Hypothalamus (tissue), 51 donors: ENCODE measurements at regions not wholly inside any gene's neighbourhood (a gene's known extent, or its start where the extent isn't known, plus 50 kb on each side); places are given as distances from the start of the nearest gene placed in this dataset.
"Not testable (repeated sequence)": the region's sequence is repeated elsewhere in the genome, so short reads cannot be mapped to it uniquely, and the experiment has no call there.

Experiments used
- DNase-seq, 51 donors: peaks; one replicate each; lab custom pipeline; 2025; lab: John Stamatoyannopoulos, UW

DNA sequence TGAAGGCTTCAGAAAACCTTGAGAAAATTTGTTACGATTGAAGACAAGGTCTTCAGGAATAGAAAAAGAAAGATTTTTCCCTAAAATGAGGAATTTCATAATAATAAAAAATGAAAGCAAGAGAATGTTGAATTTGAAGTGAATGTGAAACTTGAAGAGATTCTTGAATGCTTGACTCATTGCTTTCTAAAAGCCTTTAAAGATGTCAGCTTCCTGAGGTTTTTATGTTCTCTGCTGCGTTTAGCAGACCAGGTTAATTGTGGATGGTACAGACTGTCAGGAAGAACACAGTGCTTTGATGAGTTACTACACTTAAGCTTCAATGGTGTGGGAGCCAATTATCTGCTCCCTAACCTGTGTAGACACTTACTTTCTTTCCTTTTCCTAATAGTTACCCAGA lies 96.3 kb upstream of the FNDC3A start:
- no peak for DNase-seq

DNA sequence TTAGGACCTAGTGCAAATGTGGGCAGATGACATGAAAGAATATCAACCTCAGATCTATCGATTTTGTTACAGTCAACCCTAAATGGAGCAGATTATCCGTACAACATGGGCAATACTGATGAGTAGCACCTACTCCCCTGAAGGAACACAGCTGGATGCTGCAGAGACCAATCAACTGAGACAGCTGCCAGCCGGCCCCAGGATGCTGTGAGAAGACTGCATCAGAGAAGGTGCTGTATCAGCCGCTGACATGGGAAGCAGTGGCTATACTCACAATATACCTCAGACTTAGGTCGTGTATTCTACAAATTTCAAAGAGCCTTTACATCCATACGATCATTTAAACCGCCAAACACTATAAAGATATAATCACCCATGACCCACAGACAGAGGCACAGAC lies 95.9 kb upstream of the FNDC3A start:
- DNase-seq: no peak

DNA sequence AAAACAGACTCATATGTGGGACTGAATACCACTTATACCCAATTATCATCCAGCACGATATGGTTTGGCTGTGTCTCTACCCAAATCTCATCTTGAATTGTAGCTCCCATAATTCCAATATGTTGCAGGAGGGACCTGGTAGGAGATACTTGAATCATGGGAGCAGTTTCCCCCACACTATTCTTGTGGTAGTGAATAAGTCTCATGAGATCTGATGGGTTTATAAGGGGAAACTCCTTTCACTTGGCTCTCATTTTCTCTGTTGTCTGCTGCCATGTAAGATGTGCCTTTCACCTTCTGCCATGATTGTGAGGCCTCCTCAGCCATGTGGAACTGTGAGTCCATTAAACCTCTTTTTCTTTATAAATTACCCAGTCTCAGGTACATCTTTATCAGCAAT lies 91.9 kb upstream of the FNDC3A start:
- DNase-seq: not testable (repeated sequence)

DNA sequence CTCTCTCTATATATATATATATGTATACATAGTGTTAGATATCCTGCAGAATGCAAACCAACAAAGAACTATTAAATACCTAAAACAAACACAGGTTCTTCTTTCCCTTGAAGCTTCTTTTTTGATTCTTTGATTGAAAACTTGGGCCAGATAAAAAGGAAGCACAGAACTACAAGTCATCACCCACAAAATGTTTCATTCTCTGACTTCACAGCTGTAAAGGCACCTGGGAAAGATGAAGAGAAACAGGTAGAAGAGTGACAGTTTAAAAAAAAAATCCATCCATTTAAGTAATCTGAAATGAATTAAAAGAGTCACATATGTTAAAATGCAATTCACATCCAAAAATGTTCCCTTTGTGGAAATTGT lies 90.7 kb upstream of the FNDC3A start:
- no peak for DNase-seq

DNA sequence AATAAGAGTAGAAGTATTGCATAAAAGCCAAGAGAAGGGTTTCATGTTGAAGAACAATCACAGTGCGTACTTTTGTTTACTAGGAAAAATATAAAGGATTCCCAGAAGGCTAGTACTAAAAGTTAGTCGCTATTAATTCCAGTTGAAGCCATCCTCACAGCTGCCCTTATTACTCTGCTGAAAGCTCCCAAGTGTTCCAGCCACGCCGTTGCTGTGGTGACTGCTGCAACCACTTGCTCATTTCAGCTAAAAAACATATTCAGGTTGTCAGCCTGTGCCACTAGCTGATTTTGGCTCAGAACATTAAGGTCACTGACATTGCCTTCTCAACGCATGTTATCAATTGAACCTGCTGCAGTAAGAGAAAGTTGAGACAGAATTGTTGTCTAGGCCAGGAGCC lies 87.1 kb upstream of the FNDC3A start:
- peak in 6 of 51 donors; percentile 1 to 28 (median 15) for DNase-seq

DNA sequence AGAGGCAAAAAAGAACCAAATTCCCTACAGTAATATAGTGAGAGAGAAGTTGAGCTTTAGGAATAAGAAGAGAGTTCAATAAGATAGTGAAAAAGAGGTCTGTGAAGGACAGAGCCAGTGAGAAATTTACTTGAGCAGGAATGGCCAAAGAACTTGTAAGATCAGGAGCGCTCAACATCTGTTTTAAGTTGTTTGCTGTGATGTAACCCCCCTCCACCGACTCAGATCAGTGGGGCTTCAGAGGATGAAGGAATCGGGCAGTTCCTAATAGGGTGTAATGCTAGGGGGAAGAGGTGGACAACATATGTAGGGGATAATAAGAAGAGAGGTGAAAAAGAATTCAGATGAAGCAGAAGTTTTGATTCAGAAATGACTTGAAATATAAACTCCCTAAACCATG lies 85.3 kb upstream of the FNDC3A start:
- no peak for DNase-seq

DNA sequence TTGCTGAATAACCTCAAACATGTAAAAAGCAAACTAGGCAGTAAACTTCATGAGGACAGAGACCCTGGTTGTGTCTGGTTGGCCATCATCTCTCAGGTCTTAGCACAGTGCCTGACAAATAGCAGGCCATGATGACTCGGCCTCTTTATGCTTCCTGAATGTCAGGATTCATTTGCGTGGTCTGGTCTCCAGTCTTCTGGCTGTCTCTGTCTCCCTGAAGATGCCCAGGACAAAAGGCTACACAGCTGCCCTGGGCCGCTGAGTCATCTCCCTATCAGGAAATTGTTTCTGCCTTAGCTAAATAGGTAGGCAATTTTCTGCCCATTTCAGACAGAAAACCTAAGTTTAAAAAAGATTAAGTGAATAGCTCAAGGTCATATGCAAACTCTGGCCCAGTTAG lies 84.1 kb upstream of the FNDC3A start:
- DNase-seq: no peak

DNA sequence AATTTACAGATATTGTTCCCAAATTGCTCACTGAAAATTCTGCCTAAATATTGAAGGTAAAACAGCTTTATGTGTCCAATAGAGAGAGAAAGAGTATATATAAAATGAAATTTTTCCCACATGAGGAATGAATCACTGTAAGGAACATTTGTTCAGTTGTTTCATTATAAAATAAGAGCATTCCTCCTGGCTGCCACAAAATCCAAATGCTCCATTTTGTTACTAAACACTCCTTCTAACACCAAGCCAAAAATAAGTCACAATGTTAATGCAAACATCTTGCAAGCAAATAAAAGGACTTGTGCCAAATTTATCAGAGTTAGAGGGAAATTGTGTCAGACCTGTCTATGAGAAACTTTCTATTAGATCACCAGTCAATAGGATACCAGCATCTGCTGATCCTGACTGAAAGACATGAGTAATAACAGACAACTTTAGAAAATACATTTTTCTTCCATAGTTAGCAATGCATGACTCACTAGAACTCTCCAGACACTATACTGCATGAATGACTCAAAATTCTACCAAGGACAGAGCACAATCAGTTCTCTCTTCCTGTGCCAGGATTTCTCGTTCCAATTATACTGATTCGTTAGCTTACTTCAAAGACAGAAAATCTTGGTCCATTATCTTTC lies 83.5 kb upstream of the FNDC3A start:
- peak in 1 of 51 donors; percentile 65 for DNase-seq

DNA sequence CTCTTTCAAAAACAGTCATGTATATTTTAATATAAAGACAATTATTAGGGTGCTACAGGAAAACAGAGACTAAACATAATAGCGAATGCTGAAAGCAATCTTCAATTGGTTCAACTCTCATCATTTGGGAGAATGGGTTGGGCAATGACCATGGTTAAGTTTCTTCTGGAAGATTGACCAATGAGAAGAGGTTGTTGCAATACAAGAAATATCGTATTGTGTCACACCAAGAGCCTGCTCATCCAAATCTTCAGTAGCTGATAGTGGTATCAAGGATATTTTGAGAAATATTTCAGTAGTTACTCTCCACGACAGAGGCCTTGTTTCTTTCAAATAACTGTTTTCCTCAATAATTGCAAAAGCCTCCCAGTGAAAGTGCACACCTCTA lies 83.0 kb upstream of the FNDC3A start:
- DNase-seq: no peak

DNA sequence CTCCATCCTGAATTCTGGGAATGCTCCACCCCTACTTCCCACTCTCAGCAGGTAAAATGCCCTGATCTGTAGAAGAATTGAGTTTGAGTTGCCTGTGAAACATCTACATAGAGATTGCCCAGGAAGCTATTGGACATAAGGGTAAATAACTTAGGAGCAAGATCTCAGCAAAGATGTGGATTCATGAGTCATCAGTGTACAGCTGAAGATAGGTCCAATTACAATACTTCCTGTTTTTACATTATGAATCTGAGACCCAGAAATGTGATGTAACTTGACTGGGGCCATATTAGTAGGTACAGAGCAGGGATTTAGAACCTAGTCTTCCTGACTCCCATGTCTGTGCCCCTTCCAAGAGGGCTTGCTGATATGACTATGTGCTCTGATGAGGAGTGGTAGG lies 79.4 kb upstream of the FNDC3A start:
- no peak for DNase-seq

DNA sequence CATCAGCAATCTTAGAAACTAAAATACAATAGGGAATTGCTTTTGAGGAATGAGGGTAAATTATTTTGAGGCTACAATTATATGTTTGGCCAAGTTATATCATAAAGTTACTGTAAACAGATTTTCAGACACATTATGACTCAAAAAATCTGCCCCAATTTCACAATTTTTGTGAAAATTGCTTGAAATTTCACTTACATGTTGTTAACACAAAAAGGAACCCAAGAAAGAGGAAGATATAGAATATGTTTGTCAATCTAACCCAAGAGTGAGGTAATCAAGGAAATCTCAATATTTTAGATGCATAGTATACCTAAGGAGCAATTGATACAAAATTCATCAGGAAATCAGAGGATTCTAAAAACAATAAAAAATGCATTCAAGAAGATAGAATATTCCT lies 73.9 kb upstream of the FNDC3A start:
- DNase-seq: no peak

DNA sequence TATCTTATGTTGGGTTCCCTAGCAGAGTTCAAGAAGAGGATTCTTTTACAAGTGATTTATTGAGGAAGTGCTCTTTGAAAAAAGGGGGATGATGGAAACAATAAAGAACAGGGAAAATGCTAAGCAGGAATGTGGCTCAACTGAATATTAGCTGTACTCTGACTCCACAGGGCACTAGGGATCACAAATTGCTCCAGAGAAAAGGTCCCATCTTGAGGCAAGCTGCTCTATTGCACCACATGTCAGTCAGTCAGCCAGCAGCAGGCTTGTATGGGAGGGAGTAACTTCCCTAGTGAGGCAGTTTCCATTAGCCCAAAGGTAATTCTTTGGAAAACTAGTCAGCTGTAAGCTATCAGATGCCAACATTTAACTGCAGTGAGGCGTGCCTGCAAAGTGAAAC lies 73.3 kb upstream of the FNDC3A start:
- DNase-seq: no peak

DNA sequence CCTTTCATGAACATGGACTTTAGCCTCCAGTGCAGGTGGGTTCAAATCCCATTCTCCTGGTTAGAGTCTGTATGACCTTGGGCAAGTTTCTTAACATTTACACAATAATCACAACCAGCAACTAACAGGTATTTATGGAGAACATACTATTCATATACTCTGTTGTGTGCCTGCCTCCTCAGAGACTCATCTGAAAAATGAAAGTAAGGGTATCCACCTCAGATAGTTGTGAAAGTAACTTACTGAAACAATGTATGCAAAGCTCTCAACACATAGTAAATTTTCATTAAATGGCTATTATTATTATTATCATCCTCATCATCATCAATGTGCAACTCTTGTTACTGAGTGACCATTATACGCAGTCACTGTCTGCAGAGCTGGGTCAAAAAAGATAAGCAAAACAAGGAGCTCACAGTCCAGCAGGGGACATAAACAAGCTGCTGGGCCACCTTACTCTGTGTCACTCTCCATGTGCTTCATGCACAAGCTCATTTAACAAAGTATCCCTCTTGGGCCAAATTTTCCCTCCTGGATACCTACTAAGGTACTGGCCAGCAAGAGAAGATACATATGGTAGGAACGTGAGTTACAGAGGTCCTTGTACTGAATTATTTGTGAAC lies 70.9 kb upstream of the FNDC3A start:
- no peak for DNase-seq

DNA sequence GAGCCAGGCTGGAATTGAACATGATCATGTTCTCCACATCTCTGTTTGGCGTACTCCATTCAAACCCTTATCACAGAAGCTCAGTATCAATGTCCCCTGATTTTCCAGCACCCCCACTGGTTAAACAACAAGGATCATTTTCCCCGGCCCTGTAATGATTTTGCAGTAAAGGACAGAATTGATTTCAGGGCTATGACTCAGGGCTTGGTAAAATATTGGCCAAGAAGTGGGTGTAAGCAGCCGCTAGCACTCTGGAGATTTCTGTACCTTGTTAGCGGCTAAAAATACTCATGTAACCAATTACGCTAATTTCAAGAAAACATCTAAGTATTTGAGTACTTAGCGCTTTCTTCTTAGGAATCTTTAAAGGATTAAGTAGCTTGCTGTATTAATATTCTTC lies 69.5 kb upstream of the FNDC3A start:
- DNase-seq: no peak

DNA sequence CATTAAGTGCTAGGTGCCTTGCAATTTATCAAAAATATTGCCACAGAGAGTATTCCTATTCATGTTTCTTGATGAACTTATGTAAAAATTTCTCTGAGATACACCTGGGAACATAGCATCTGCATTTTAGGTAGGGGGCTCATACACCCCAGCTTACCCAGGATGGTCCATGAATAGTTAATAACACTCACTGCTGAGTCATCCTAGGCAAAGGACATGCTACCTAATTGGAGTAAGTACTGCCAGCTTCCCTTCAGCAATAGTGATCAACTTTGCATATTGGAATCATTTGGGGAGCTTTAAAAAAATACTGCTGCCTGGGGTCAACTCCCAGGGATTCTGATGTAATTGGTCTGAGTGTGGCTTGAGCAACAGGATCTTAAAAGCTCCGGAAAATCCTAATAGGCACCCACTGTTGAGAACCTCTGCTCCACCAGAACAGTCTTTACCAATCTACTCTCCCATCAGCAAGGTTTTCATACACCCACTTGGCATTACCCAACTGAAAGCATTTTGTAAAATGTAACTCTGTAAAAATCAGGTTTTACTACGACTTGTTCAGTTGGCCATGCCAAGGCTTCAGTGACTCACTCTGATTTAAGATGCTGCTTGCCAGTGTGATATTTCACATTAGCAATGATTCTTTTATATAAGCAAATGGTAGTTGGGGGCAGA lies 67.2 kb upstream of the FNDC3A start:
- no peak for DNase-seq

DNA sequence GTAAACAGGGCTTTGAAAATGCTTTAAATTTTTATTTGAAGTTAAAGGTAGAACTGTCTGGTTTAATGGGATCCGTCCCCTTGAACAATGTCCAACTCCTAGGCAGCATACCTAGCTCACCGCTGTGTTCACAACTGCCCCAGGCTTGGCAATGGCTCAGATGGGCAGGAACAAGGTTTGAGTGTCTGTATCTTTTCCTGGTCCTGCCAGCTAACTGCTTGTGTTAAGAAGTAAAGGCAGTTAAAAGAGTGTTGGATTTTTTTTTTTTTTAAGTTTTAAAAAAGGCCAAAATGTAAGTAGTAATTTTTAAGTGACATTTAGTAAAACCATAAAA lies 66.7 kb upstream of the FNDC3A start:
- no peak for DNase-seq

DNA sequence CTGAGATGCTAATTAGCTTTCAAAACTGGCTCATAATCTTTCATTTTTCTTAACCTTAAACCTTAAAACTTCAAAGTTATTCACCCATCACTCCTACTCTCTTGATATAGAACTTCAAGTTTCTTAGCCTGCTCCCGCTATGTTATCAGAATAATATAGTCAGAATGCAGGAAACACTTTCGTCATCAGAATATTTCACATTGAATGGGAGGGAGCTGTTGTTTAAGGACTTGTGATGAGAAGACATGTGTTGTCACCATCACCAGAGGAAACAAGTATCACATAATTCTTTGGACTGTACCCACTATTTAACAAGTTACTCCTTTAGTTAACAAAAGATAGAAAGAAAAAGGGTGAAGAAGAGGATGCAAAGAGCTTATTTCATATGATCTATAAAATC lies 65.0 kb upstream of the FNDC3A start:
- no peak for DNase-seq

DNA sequence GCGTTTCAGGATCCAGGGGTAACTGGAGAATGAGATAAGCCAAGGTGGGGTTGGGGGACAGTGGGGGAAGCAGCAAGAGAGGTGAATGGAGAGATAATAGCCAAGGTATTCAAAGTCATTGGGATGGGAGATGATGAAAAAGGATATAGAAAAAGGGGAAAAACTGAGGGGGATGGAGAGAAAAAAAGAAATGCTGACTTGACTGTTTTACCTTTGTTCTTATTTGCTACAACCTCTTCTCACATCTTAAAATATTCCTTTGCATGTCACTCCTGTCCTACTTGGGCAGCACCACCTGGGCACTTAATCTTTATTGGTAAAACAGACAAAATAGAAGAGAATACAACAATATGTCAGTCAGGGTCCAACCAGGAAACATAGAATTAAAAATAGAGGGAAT lies 56.0 kb upstream of the FNDC3A start:
- DNase-seq: no peak

DNA sequence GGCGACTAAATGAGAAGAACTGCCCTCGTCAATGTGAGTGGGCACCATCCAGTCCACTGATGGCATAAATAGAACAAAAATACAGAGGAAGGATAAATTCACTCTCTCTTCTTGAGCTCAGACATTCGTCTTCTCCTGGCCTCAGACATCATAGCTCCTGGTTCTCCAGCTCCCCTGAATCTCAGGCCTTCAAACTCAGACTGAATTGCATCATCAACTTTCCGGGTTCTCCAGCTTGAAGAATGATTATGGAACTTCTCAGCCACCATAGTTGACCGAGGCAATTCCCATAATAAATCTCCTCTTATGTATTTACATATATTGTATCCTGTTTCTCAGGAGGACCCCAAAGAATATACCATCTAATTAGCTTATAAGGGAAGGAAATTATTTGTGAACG lies 55.0 kb upstream of the FNDC3A start:
- DNase-seq: no peak

DNA sequence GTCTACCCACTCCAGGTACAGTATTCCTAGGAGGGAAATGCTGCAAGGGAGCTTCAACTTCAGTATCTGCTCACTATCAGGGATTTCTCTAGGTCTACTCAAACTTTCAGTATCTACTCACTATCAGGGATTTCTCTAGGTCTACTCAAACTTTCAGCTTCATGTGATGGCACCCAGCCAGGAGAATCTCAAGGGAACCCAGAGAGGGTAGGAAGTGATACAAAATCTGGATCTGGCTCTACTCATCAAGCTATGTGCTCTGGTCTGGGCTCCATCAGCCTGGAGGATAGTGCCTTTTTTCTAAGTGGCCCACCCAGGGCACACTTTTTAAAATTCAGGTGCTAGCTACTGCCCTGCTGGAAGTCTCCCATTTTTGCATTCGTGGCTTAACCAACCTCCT lies 52.3 kb upstream of the FNDC3A start:
- no peak for DNase-seq

DNA sequence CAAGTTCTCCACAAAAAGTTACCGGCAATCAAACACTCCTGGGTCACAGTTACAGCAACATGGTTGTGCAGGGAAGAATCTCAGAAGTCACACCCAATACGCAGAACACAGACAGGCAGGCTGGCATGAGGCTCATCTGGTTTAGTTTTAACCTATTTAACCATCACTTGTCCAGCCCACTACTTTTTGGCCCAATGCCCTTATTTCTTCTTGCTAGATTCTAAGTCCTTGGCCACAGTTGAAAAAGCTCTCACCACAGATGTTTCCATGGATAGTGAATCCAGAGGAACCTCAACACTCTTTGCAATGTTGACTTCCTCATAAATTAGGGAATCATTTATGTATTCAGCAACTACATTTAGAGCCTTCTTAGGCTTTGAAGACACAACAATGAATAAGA lies 50.7 kb upstream of the FNDC3A start:
- no peak for DNase-seq
